NCI-H774 (cell line): ENCODE measurements at regions not wholly inside any gene's neighbourhood (a gene's known extent, or its start where the extent isn't known, plus 50 kb on each side); places are given as distances from the start of the nearest gene placed in this dataset.
"Not testable (repeated sequence)": the region's sequence is repeated elsewhere in the genome, so short reads cannot be mapped to it uniquely, and the experiment has no call there.

ENCODE experiments used
- DNase-seq: peaks from one replicate; lab custom pipeline; 2025; lab: John Stamatoyannopoulos, UW

- no peak for DNase-seq
Measured at GRCh38 chr4:111136438-111136837, 513.6 kb upstream of the PITX2 start.

GRCh38 chr4:111136967-111137366, 514.1 kb upstream of the PITX2 start:
- no peak for DNase-seq

GRCh38 chr4:111143510-111143909, 520.6 kb upstream of the PITX2 start:
- DNase-seq: no peak

GRCh38 chr4:111154934-111155333, 532.1 kb upstream of the PITX2 start:
- no peak for DNase-seq

GRCh38 chr4:111164556-111164955, 541.7 kb upstream of the PITX2 start:
- DNase-seq: not testable (repeated sequence)

GRCh38 chr4:111174331-111174730, 551.5 kb upstream of the PITX2 start:
- no peak for DNase-seq

- DNase-seq: no peak
Measured at GRCh38 chr4:111178231-111178630, 555.4 kb upstream of the PITX2 start.

GRCh38 chr4:111187108-111187507, 564.2 kb upstream of the PITX2 start:
- DNase-seq: no peak

GRCh38 chr4:111198446-111198845, 575.6 kb upstream of the PITX2 start:
- no peak for DNase-seq

GRCh38 chr4:111204797-111205196, 581.9 kb upstream of the PITX2 start:
- no peak for DNase-seq

GRCh38 chr4:111208970-111209369, 586.1 kb upstream of the PITX2 start:
- DNase-seq: no peak

GRCh38 chr4:111209706-111210105, 586.8 kb upstream of the PITX2 start:
- DNase-seq: no peak

GRCh38 chr4:111210595-111210994, 587.7 kb upstream of the PITX2 start:
- DNase-seq: no peak

- no peak for DNase-seq
Measured at GRCh38 chr4:111213531-111213930, 590.7 kb upstream of the PITX2 start.

- DNase-seq: no peak
Measured at GRCh38 chr4:111214371-111214770, 591.5 kb upstream of the PITX2 start.

- DNase-seq: no peak
Measured at GRCh38 chr4:111215755-111216154, 592.9 kb upstream of the PITX2 start.

- DNase-seq: no peak
Measured at GRCh38 chr4:111216791-111217190, 593.9 kb upstream of the PITX2 start.

- no peak for DNase-seq
Measured at GRCh38 chr4:111221371-111221770, 598.5 kb upstream of the PITX2 start.

GRCh38 chr4:111228396-111228795, 605.5 kb upstream of the PITX2 start:
- DNase-seq: no peak

GRCh38 chr4:111228874-111229273, 606.0 kb upstream of the PITX2 start:
- DNase-seq: no peak

- no peak for DNase-seq
Measured at GRCh38 chr4:111230265-111230664, 607.4 kb upstream of the PITX2 start.

- no peak for DNase-seq
Measured at GRCh38 chr4:111231281-111231680, 608.4 kb upstream of the PITX2 start.

GRCh38 chr4:111234939-111235338, 612.1 kb upstream of the PITX2 start:
- no peak for DNase-seq

GRCh38 chr4:111263836-111264235, 641.0 kb upstream of the PITX2 start:
- no peak for DNase-seq

GRCh38 chr4:111266937-111267336, 644.1 kb upstream of the PITX2 start:
- DNase-seq: no peak
